Keratinocyte (primary cell): ENCODE measurements at regions not wholly inside any gene's neighbourhood (a gene's known extent, or its start where the extent isn't known, plus 50 kb on each side); places are given as distances from the start of the nearest gene placed in this dataset.

Experiments
- DNase-seq: peaks from one replicate; pipeline ENCODE4 v3.0.0-alpha.2; 2011; ENCODE audit warnings: low read depth, missing footprints, low spot score
- FAIRE-seq: peaks from 2 replicates; lab custom pipeline; 2011; peaks lifted over from hg19 to GRCh38; lab: Jason Lieb, UNC
- H2AFZ ChIP-seq: 2 replicates; pipeline ENCODE4 v1.6.0; 2012; ENCODE audit warnings: low read length, control low read depth, inconsistent platforms; ENCODE audit not compliant: control insufficient read depth
- H3K27ac ChIP-seq: 2 replicates; pipeline ENCODE4 v1.5.1; 2011; ENCODE audit warnings: low read length; ENCODE audit not compliant: control insufficient read depth, insufficient read depth
- H3K27me3 ChIP-seq: 3 replicates; pipeline ENCODE4 v1.6.0; 2011; ENCODE audit warnings: low read length; ENCODE audit not compliant: control insufficient read depth, insufficient read depth; ENCODE audit errors: extremely low read depth
- H3K36me3 ChIP-seq, 2 experiments: 2 replicates in 1 of 2; 3 replicates in 1 of 2; pipeline ENCODE4 v1.5.1; 2011; ENCODE audit warnings: low read length in 2 of 2, mild to moderate bottlenecking in 1 of 2; ENCODE audit not compliant: control insufficient read depth in 2 of 2, insufficient read depth in 2 of 2; ENCODE audit errors: extremely low read depth in 1 of 2
- H3K4me1 ChIP-seq: 3 replicates; pipeline ENCODE4 v1.5.1; 2011; ENCODE audit warnings: low read length; ENCODE audit not compliant: control insufficient read depth, insufficient read depth; ENCODE audit errors: extremely low read depth
- H3K4me2 ChIP-seq: 3 replicates; pipeline ENCODE4 v1.6.0; 2011; ENCODE audit warnings: low read depth, low read length; ENCODE audit not compliant: control insufficient read depth, insufficient read depth; ENCODE audit errors: extremely low read depth
- H3K4me3 ChIP-seq, 3 experiments: fragments of 200-600 bp in 1 of 3; sonication (generic) in 1 of 3; 2 replicates in 2 of 3; 3 replicates in 1 of 3; pipeline ENCODE4 v1.5.1; 2011 to 2016; ENCODE audit warnings: low read length in 3 of 3, mild to moderate bottlenecking in 3 of 3, control low read depth in 2 of 3, inconsistent platforms in 1 of 3, low read depth in 1 of 3, mixed read lengths in 1 of 3, mixed run types in 1 of 3, moderate library complexity in 1 of 3; ENCODE audit not compliant: control insufficient read depth in 2 of 3, insufficient read depth in 2 of 3; ENCODE audit errors: extremely low read depth in 1 of 3
- H3K79me2 ChIP-seq: 2 replicates; pipeline ENCODE4 v1.6.0; 2012; ENCODE audit warnings: low read length; ENCODE audit not compliant: control insufficient read depth, insufficient read depth
- H3K9ac ChIP-seq: 3 replicates; pipeline ENCODE4 v1.6.0; 2011; ENCODE audit warnings: low read length; ENCODE audit not compliant: control insufficient read depth, insufficient read depth; ENCODE audit errors: extremely low read depth
- H3K9me1 ChIP-seq: 3 replicates; pipeline ENCODE4 v1.6.0; 2011; ENCODE audit warnings: low read length; ENCODE audit not compliant: control insufficient read depth, insufficient read depth; ENCODE audit errors: extremely low read depth
- H3K9me3 ChIP-seq: 2 replicates; pipeline ENCODE4 v1.5.1; 2012; ENCODE audit warnings: low read depth, low read length; ENCODE audit not compliant: control insufficient read depth
- H4K20me1 ChIP-seq: 3 replicates; pipeline ENCODE4 v1.6.0; 2011; ENCODE audit warnings: low read length; ENCODE audit not compliant: control insufficient read depth, insufficient read depth; ENCODE audit errors: extremely low read depth
- EZH2 ChIP-seq: IDR thresholded peaks from one replicate; pipeline ENCODE4 v1.6.1; 2012; ENCODE audit warnings: inconsistent platforms, mild to moderate bottlenecking, low read length, moderate library complexity
- dilution Hi-C: fragments of 300-500 bp; cut with MboI; formaldehyde crosslinking; loops from one replicate; pipeline ENCODE4 v1.7.0; 2020; ENCODE audit warnings: low sequenced_read_pairs; ENCODE audit not compliant: extremely low pct_ligation_motif_present
- TF ChIP-seq, protein P1 (sequence below), 3 experiments: IDR thresholded peaks in 1 of 3; conservative IDR thresholded peaks in 1 of 3; optimal IDR thresholded peaks in 1 of 3; 2 replicates in 2 of 3; 3 replicates in 1 of 3; pipeline versions ENCODE3 to v1.5.1; 2011; ENCODE audit warnings: low read length in 3 of 3, mild to moderate bottlenecking in 3 of 3, moderate library complexity in 2 of 3, control low read depth in 1 of 3, inconsistent platforms in 1 of 3; ENCODE audit not compliant: insufficient read depth in 2 of 3; ENCODE audit errors: extremely low read depth in 1 of 3

DNA sequence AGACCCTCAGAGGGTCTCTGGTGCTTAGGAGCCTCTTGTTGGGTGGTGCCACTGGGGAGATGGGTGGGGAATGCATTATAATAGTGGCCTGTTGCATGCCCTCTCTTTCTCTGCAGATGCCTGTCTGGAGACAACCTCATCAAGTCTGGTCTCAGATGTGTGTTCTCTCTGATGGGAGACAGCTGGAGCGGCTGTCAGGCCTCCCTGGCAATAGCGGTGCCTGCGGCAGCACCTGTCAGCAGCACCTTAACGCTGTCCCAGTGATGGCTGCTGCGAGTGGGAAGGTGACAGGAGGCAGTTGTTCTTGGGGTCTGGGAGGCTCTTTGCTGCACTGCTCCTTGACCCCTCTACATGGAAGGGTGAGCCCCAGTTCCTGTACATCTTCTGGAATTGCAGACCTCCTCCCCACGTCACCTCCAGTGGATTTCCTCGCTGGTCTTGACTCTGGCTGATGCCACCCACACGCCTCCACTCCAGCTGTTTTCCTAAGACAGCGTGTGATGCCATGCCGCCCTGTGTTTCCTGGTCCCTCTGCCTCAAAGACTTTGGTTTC, 63.3 kb upstream of the BLCAP start:
- no peaks in the 10 kb centered on the region for H3K9me1 ChIP-seq
- dilution Hi-C loops = no loop called here
- H3K9me3 ChIP-seq = no peaks in the 10 kb centered on the region

DNA sequence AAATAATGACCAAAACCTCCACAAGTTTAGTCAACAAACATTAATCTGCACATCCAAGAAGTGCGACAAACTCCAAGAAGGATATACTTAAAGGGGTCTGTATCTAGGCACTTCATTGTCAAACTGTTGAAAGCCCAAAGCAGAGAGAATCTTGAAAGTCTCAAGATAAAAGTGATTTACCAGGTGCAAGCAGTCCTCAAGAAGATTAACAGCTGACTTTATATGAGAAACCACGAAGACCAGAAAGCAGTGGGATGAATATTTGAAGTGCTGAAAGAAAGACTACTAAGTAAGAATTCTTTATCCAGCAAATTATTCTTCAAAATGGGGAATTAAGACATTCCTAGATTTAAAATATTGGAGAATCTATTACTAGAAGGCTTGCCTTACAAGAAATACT, 58.4 kb upstream of the BLCAP start:
- H3K27me3 ChIP-seq = peaks cover 13% of the 10 kb centered on the region
- H3K4me1 ChIP-seq = no peaks in the 10 kb centered on the region
- no peak for TF ChIP-seq EZH2
- TF ChIP-seq, protein P1, sequence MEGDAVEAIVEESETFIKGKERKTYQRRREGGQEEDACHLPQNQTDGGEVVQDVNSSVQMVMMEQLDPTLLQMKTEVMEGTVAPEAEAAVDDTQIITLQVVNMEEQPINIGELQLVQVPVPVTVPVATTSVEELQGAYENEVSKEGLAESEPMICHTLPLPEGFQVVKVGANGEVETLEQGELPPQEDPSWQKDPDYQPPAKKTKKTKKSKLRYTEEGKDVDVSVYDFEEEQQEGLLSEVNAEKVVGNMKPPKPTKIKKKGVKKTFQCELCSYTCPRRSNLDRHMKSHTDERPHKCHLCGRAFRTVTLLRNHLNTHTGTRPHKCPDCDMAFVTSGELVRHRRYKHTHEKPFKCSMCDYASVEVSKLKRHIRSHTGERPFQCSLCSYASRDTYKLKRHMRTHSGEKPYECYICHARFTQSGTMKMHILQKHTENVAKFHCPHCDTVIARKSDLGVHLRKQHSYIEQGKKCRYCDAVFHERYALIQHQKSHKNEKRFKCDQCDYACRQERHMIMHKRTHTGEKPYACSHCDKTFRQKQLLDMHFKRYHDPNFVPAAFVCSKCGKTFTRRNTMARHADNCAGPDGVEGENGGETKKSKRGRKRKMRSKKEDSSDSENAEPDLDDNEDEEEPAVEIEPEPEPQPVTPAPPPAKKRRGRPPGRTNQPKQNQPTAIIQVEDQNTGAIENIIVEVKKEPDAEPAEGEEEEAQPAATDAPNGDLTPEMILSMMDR (optimal IDR thresholded peaks at IDR 0.05 in 1 of 3, IDR thresholded peaks at IDR 0.05 in 1 of 3, conservative IDR thresholded peaks at IDR 0.05 in 1 of 3; ENCODE audit: extremely low read depth in 1 of 3, insufficient read depth in 2 of 3, low read length in 3 of 3) = no peak
- H3K9ac ChIP-seq = no peak overlapping the region
- H3K36me3 ChIP-seq = no peaks in the 10 kb centered on the region
- no peak overlapping the region for H3K27ac ChIP-seq
- no peaks in the 10 kb centered on the region for H3K9me1 ChIP-seq
- FAIRE-seq (no peak), DNase-seq (no peak)
- no peaks in the 10 kb centered on the region for H4K20me1 ChIP-seq
- dilution Hi-C loops = no loop called here
- no peaks in the 10 kb centered on the region for H3K9me3 ChIP-seq
- H3K4me3 ChIP-seq = no peak overlapping the region
- H3K4me2 ChIP-seq = no peak overlapping the region
- H2AFZ ChIP-seq = no peak overlapping the region
- H3K79me2 ChIP-seq = no peaks in the 10 kb centered on the region

More for the DNA sequence above, 63.3 kb upstream of the BLCAP start:
- H3K27me3 ChIP-seq = peaks cover 9% of the 10 kb centered on the region
- DNase-seq (no peak), FAIRE-seq (no peak)
- H4K20me1 ChIP-seq = peaks cover 4% of the 10 kb centered on the region
- no peaks in the 10 kb centered on the region for H3K79me2 ChIP-seq
- H3K36me3 ChIP-seq = no peaks in the 10 kb centered on the region
- H3K9ac ChIP-seq = no peak overlapping the region
- no peak overlapping the region for H3K27ac ChIP-seq
- no peak overlapping the region for H2AFZ ChIP-seq
- H3K4me1 ChIP-seq = no peaks in the 10 kb centered on the region
- TF ChIP-seq EZH2 = no peak
- TF ChIP-seq, protein P1 (optimal IDR thresholded peaks at IDR 0.05 in 1 of 3, IDR thresholded peaks at IDR 0.05 in 1 of 3, conservative IDR thresholded peaks at IDR 0.05 in 1 of 3; ENCODE audit: extremely low read depth in 1 of 3, insufficient read depth in 2 of 3, low read length in 3 of 3) = no peak
- no peak overlapping the region for H3K4me2 ChIP-seq
- H3K4me3 ChIP-seq = no peak overlapping the region
